Spleen (tissue), 11 donors: ENCODE measurements at regions not wholly inside any gene's neighbourhood (a gene's known extent, or its start where the extent isn't known, plus 50 kb on each side); places are given as distances from the start of the nearest gene placed in this dataset.

ENCODE experiments used
- DNase-seq: peaks from one replicate; pipeline ENCODE4 v3.0.0-alpha.2; 2020
- H3K27ac ChIP-seq, 8 donors: fragments of 200-600 bp; sonication (generic) in 7 of 8; 1 replicate in 4 of 8; 2 replicates in 4 of 8; pipeline versions ENCODE4 v1.5.0 to v1.8.0; 2016 to 2021; ENCODE audit warnings: inconsistent platforms in 4 of 8, mild to moderate bottlenecking in 4 of 8, moderate library complexity in 1 of 8
- H3K27me3 ChIP-seq, 7 donors: fragments of 200-600 bp; sonication (generic) in 6 of 7; replicated peaks in 1 of 7; 1 replicate in 4 of 7; 2 replicates in 3 of 7; pipeline versions ENCODE4 v1.5.0 to v1.8.0; 2016 to 2021; ENCODE audit warnings: inconsistent platforms in 3 of 7, mild to moderate bottlenecking in 1 of 7
- H3K36me3 ChIP-seq, 6 donors: fragments of 200-600 bp; sonication (generic) in 5 of 6; 1 replicate in 4 of 6; 2 replicates in 2 of 6; pipeline versions ENCODE4 v1.5.0 to v1.8.0; 2016 to 2021; ENCODE audit warnings: inconsistent platforms in 2 of 6
- H3K4me1 ChIP-seq, 6 donors: fragments of 200-600 bp; sonication (generic) in 5 of 6; 1 replicate in 3 of 6; 2 replicates in 3 of 6; pipeline versions ENCODE4 v1.5.0 to v1.8.0; 2016 to 2021; ENCODE audit warnings: inconsistent platforms in 3 of 6
- H3K4me3 ChIP-seq, 8 donors: fragments of 200-600 bp; sonication (generic) in 7 of 8; 1 replicate in 4 of 8; 2 replicates in 4 of 8; pipeline versions ENCODE4 v1.5.0 to v1.8.0; 2016 to 2021; ENCODE audit warnings: inconsistent platforms in 4 of 8, mild to moderate bottlenecking in 4 of 8, moderate library complexity in 2 of 8
- H3K9me3 ChIP-seq, 8 donors: fragments of 200-600 bp; sonication (generic) in 7 of 8; 1 replicate in 4 of 8; 2 replicates in 4 of 8; pipeline versions ENCODE4 v1.5.0 to v1.8.0; 2016 to 2021; ENCODE audit warnings: inconsistent platforms in 4 of 8
- CTCF ChIP-seq, 11 experiments: fragments of 200-600 bp in 7 of 11; fragments of 450-650 bp in 4 of 11; sonication (generic) in 4 of 11; IDR thresholded peaks in 8 of 11; conservative IDR thresholded peaks in 3 of 11; 1 replicate in 7 of 11; 2 replicates in 4 of 11; pipeline versions ENCODE4 v1.4.0 to v1.8.0; 2016 to 2021; ENCODE audit warnings: antibody characterized with exemption in 11 of 11, inconsistent platforms in 4 of 11, mild to moderate bottlenecking in 1 of 11
- POLR2A ChIP-seq, 3 donors: fragments of 450-650 bp; IDR thresholded peaks; one replicate each; pipeline ENCODE4 v1.5.1; 2017; ENCODE audit warnings: antibody characterized with exemption in 3 of 3, mild to moderate bottlenecking in 1 of 3
- POLR2AphosphoS5 ChIP-seq, 3 donors: sonication (generic); formaldehyde crosslinking; IDR thresholded peaks; one replicate each; pipeline ENCODE4 v1.5.1; 2017; ENCODE audit warnings: antibody characterized with exemption in 3 of 3
- WGBS, 5 donors: extraction: QIAGEN DNeasy Blood & Tissue Kit in 3 of 5; methylation state at CpG; one replicate each; pipeline versions ENCODE4 v1.1.5 to v1.1.7; 2013 to 2018; 5-methylcytosine and 5-hydroxymethylcytosine counted together
- intact Hi-C: fragments of 100-400 bp; cut with DNase I; formaldehyde crosslinking; loops from one replicate; pipeline ENCODE4 v1.15.0; 2023; ENCODE audit warnings: low total_unique reads
- donor health status: healthy with polysubstance abuse.
- donor health status: DM: no; HTN: no; CAD: no; lungs with moderate emphysema.
- donor health status: DM: no; HTN: no; CAD: no.
- donor health status: Bipolar disorder and iron deficiency.
- donor health status: healthy.
- donor health status: DM: no; HTN: no; CAD: no.
- donor health status: DM: yes; HTN: yes; CAD: no.

GRCh38 chr3:106261396-106261795 lies 392.6 kb upstream of the CBLB start:
- DNase-seq, result no peak
- Histone ChIP-seq H3K4me1 (no peaks in the 10 kb centered on the region), H3K9me3 (peaks cover 0 to 3% (median 0%) of the 10 kb centered on the region in 8 donors), H3K4me3 (no peak overlapping the region), H3K27ac (no peak overlapping the region), H3K36me3 (no peaks in the 10 kb centered on the region), H3K27me3 (no peaks in the 10 kb centered on the region)
- TF ChIP-seq CTCF (IDR thresholded peaks at IDR 0.05 in 8 of 11, conservative IDR thresholded peaks at IDR 0.05 in 3 of 11) (no peak), POLR2A (IDR thresholded peaks at IDR 0.05) (no peak)
- WGBS, 5 donors, result 89 to 97% (median 94%) methylated on average over 1 of the region's 1 CpG
- intact Hi-C loops, result no loop called here

DNA sequence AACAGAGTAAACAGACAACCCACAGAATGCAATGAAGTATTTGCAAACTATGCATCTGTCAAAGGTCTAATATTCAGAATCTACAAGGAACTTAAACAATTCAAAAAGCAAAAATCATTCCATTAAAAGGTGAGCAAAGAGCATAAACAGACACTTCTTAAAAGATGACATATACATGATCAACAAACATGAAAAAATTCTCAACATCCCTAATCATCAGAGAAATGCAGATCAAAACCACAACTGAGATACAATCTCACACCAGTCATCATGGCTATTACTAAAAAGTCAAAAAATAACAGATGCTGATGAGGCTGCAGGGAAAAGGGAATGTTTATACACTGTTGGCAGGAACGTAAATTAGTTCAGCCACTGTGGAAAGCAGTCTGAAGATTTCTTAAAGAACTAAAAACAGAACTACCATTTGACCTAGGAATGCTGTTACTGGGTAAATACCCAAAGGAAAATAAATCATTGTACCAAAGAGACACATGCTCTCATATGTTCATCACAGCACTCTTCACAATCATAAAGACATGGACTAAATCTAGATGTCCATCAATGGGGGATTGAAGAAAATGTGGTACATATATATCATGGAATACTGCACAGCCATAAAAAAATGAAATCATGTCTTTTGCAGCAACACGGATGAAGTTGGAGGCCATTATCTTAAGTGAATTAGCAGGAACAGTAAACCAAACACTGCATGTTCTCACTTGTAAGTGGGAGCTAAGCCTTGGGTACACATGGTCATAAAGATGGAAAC lies 393.3 kb upstream of the CBLB start:
- DNase-seq, result no peak
- no peak overlapping the region for H3K27ac ChIP-seq
- TF ChIP-seq POLR2AphosphoS5 (IDR thresholded peaks at IDR 0.05) (no peak), POLR2A (IDR thresholded peaks at IDR 0.05) (no peak), CTCF (IDR thresholded peaks at IDR 0.05 in 8 of 11, conservative IDR thresholded peaks at IDR 0.05 in 3 of 11) (no peak)
- peaks cover 0 to 3% (median 0%) of the 10 kb centered on the region in 8 donors for H3K9me3 ChIP-seq
- intact Hi-C loops, result no loop called here
- WGBS, 5 donors, result 83 to 88% (median 87%) methylated on average over 2 of the region's 2 CpGs
- no peaks in the 10 kb centered on the region for H3K27me3 ChIP-seq
- H3K36me3 ChIP-seq, result no peaks in the 10 kb centered on the region
- H3K4me3 ChIP-seq, result no peak overlapping the region
- no peaks in the 10 kb centered on the region for H3K4me1 ChIP-seq

DNA sequence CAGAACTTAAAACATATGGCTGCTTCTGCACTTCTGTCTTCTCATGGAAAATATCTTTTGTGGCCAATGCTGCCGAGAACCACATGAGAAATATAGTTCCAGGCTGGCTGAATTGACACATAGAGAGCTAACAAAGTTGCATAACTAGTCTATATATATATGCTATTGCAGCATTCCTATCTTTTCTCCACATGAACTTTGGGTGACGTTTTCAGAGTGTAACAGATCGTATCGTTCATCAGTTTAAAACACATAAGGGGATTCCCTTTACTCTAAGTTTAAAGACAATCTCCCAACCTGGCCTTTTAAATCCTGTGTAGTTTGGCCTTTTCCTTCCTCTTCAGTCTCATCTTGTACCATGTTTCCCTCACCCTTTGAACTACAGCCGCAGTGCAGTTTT lies 394.2 kb upstream of the CBLB start:
- intact Hi-C loops, result no loop called here
- no peak for DNase-seq
- TF ChIP-seq POLR2A (IDR thresholded peaks at IDR 0.05), result no peak
- no peak for TF ChIP-seq POLR2AphosphoS5 (IDR thresholded peaks at IDR 0.05)
- no peak for TF ChIP-seq CTCF (IDR thresholded peaks at IDR 0.05 in 8 of 11, conservative IDR thresholded peaks at IDR 0.05 in 3 of 11)
- Histone ChIP-seq H3K9me3 (peaks cover 0 to 3% (median 0%) of the 10 kb centered on the region in 8 donors), H3K27ac (no peak overlapping the region), H3K4me1 (no peaks in the 10 kb centered on the region), H3K4me3 (no peak overlapping the region), H3K36me3 (no peaks in the 10 kb centered on the region), H3K27me3 (no peaks in the 10 kb centered on the region)
- WGBS, 5 donors, result 69 to 89% (median 79%) methylated on average over 5 of the region's 5 CpGs

GRCh38 chr3:106263546-106263945 lies 394.7 kb upstream of the CBLB start:
- intact Hi-C loops, result no loop called here
- no peak for DNase-seq
- TF ChIP-seq POLR2A (IDR thresholded peaks at IDR 0.05) (no peak), POLR2AphosphoS5 (IDR thresholded peaks at IDR 0.05) (no peak), CTCF (IDR thresholded peaks at IDR 0.05 in 8 of 11, conservative IDR thresholded peaks at IDR 0.05 in 3 of 11) (no peak)
- H3K27ac ChIP-seq, result no peak overlapping the region
- H3K9me3 ChIP-seq, result peaks cover 0 to 2% (median 0%) of the 10 kb centered on the region in 8 donors
- no peaks in the 10 kb centered on the region for H3K27me3 ChIP-seq
- no peak overlapping the region for H3K4me3 ChIP-seq
- no peaks in the 10 kb centered on the region for H3K36me3 ChIP-seq
- H3K4me1 ChIP-seq, result peaks cover 0 to 5% (median 0%) of the 10 kb centered on the region in 6 donors
